ENCODE measurements at regions not wholly inside any gene's neighbourhood (a gene's known extent, or its start where the extent isn't known, plus 50 kb on each side); places are given as distances from the start of the nearest gene placed in this dataset.

GRCh38 chr6:163707387-163708355 lies 293.2 kb downstream of the QKI start:
- no peak for TF ChIP-seq EZH2 (IDR thresholded peaks at IDR 0.05; ENCODE audit: insufficient read depth, low read length)
- no peak for TF ChIP-seq CTCF (IDR thresholded peaks at IDR 0.05; ENCODE audit: insufficient read depth, low read depth, low read length)
